MCF 10A (cell line): ENCODE measurements at regions not wholly inside any gene's neighbourhood (a gene's known extent, or its start where the extent isn't known, plus 50 kb on each side); places are given as distances from the start of the nearest gene placed in this dataset.

Source experiments
- BruUV-seq: library from RNA; stranded (reverse); fragments of 400-500 nt; replicated peaks from 2 replicates; lab custom pipeline; 2021; lab: Mats Ljungman, UMichigan
- CTCF ChIA-PET: fragments of 300-600 bp; sonication (Branson Sonifier 250); formaldehyde crosslinking; extraction: SDS; loops from one replicate; lab custom pipeline; 2021; ENCODE audit warnings: antibody characterized with exemption, inconsistent platforms; lab: Yijun Ruan, JAX
- POLR2A ChIA-PET: fragments of 300-600, 350-650 bp; sonication (Branson Sonifier 250); formaldehyde crosslinking; extraction: SDS; loops from one replicate; lab custom pipeline; 2020; ENCODE audit warnings: antibody characterized with exemption, inconsistent platforms; lab: Yijun Ruan, JAX
- DNase-seq: peaks from one replicate; pipeline ENCODE4 v3.0.0-alpha.2; 2018; ENCODE audit not compliant: unreplicated experiment
- H3K27ac Mint-ChIP-seq: one replicate; pipeline ENCODE4 v1.8.0; 2022; ENCODE audit warnings: mild to moderate bottlenecking, low read depth, mixed read lengths; ENCODE audit not compliant: unreplicated experiment
- H3K27me3 Mint-ChIP-seq: one replicate; pipeline ENCODE4 v1.8.0; 2022; ENCODE audit warnings: mixed read lengths; ENCODE audit not compliant: insufficient read depth, unreplicated experiment
- H3K36me3 Mint-ChIP-seq: one replicate; pipeline ENCODE4 v1.8.0; 2022; ENCODE audit warnings: mild to moderate bottlenecking, moderate library complexity, mixed read lengths; ENCODE audit not compliant: insufficient read depth, unreplicated experiment
- H3K4me1 Mint-ChIP-seq: one replicate; pipeline ENCODE4 v1.8.0; 2022; ENCODE audit warnings: mixed read lengths; ENCODE audit not compliant: insufficient read depth, unreplicated experiment
- H3K4me3 Mint-ChIP-seq: one replicate; pipeline ENCODE4 v1.8.0; 2022; ENCODE audit warnings: mild to moderate bottlenecking, moderate library complexity, mixed read lengths; ENCODE audit not compliant: unreplicated experiment
- H3K9me3 Mint-ChIP-seq: one replicate; pipeline ENCODE4 v1.8.0; 2022; ENCODE audit warnings: mixed read lengths; ENCODE audit not compliant: unreplicated experiment
- CTCF ChIP-seq: fragments of 200-600 bp; IDR thresholded peaks from one replicate; pipeline ENCODE4 v1.8.0; 2022; ENCODE audit warnings: antibody characterized with exemption, mild to moderate bottlenecking; ENCODE audit not compliant: unreplicated experiment
- intact Hi-C: fragments of 100-400 bp; cut with micrococcal nuclease; formaldehyde crosslinking; loops from 2 replicates; pipeline ENCODE4 v1.14.1; 2022

- no peak overlapping the region for H3K4me3 Mint-ChIP-seq
- H3K4me1 Mint-ChIP-seq, result no peaks in the 10 kb centered on the region
- no TSS peak for BruUV-seq
Measured at GRCh38 chr20:11120431-11120830, 446.6 kb upstream of the JAG1 start.

GRCh38 chr20:11124849-11125505 is 451.2 kb upstream of the JAG1 start:
- H3K27me3 Mint-ChIP-seq, result no peaks in the 10 kb centered on the region
- no peaks in the 10 kb centered on the region for H3K36me3 Mint-ChIP-seq
- no peak for DNase-seq
- no peak overlapping the region for H3K4me3 Mint-ChIP-seq
- no peak for TF ChIP-seq CTCF
- peaks cover 9% of the 10 kb centered on the region for H3K9me3 Mint-ChIP-seq
- BruUV-seq, result no TSS peak
- intact Hi-C loops, result no loop called here
- ChIA-PET POLR2A (interaction anchor here (0.7 kb wide), 2 partner anchors 54 to 424 kb away, joined by 3 to 4 read pairs; no protein-coding TSS in a partner anchor), CTCF (no interaction called here)
- peaks cover 4% of the 10 kb centered on the region for H3K4me1 Mint-ChIP-seq
- no peak overlapping the region for H3K27ac Mint-ChIP-seq

More at GRCh38 chr20:11120431-11120830, 446.6 kb upstream of the JAG1 start:
- POLR2A ChIA-PET, result no interaction called here
- Mint-ChIP-seq H3K36me3 (no peaks in the 10 kb centered on the region), H3K27ac (no peak overlapping the region), H3K27me3 (no peaks in the 10 kb centered on the region), H3K9me3 (no peaks in the 10 kb centered on the region)
- no peak for TF ChIP-seq CTCF
- DNase-seq, result no peak
- intact Hi-C loops, result no loop called here
- CTCF ChIA-PET, result no interaction called here

- no peak for DNase-seq
- BruUV-seq, result no TSS peak
- ChIA-PET POLR2A (interaction anchor here (0.7 kb wide), 1 partner anchor 454 kb away, joined by 3 read pairs; the partner anchor contains the start of gene JAG1), CTCF (no interaction called here)
- Mint-ChIP-seq H3K27ac (no peak overlapping the region), H3K27me3 (no peaks in the 10 kb centered on the region), H3K36me3 (no peaks in the 10 kb centered on the region), H3K9me3 (peaks cover 9% of the 10 kb centered on the region), H3K4me3 (no peak overlapping the region), H3K4me1 (peaks cover 4% of the 10 kb centered on the region)
- TF ChIP-seq CTCF, result no peak
- intact Hi-C loops, result no loop called here
Measured at GRCh38 chr20:11128220-11128718, 454.5 kb upstream of the JAG1 start.

- TF ChIP-seq CTCF, result no peak
- no TSS peak for BruUV-seq
- intact Hi-C loops, result no loop called here
- Mint-ChIP-seq H3K4me3 (no peak overlapping the region), H3K27me3 (no peaks in the 10 kb centered on the region), H3K36me3 (no peaks in the 10 kb centered on the region), H3K4me1 (peaks cover 4% of the 10 kb centered on the region), H3K9me3 (peaks cover 9% of the 10 kb centered on the region), H3K27ac (no peak overlapping the region)
- ChIA-PET POLR2A (interaction anchor here (0.7 kb wide), 1 partner anchor 455 kb away, joined by 3 read pairs; the partner anchor contains the start of gene JAG1), CTCF (no interaction called here)
- no peak for DNase-seq
Measured at GRCh38 chr20:11128721-11129120, 454.9 kb upstream of the JAG1 start.
